ENCODE measurements at regions not wholly inside any gene's neighbourhood (a gene's known extent, or its start where the extent isn't known, plus 50 kb on each side); places are given as distances from the start of the nearest gene placed in this dataset.

DNA sequence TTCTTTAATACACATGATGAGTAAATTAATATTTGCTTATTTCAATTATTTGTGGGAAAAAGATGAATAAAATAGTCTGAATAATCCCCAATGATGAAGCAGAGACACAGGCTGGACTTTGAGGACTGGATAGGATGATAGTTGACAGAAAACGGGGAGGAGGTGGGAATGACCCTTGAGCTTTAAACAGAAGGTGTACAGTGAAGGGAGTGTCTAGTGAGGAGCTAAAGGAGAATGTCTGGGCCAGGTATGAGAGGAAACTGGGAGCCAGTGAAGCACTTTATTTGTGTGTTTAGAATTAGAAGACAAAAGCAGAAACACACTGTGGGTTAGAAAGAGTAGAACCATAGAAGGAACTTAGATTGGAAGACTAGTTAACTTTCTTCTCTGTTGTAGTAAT, 230.4 kb upstream of the CA10 start:
- DNase-seq (no peak), ATAC-seq (no peak)
- Mint-ChIP-seq H3K9me3 (peaks cover 0 to 5% of the 10 kb centered on the region in 2 donors), H3K27me3 (no peaks in the 10 kb centered on the region), H3K4me3 (no peak overlapping the region), H3K4me1 (no peaks in the 10 kb centered on the region), H3K27ac (no peak overlapping the region)

DNA sequence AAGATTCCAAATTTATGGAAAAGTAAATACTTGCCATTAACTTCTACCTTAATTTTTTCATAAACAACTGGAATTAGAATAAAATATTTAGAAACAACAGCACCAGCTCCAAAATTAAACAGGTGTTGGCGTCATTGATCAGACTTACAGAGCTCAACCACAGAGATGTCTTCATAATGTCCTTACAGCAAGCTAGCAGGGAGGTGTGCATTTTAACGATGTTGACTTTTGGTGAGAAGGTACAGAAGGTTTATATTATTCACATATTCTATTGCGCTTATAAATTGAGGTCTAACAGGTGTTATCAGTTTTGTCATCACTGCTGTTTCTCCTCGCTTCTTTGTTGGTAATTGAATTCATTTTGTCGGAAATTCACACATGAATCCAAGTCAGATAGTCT, 226.2 kb upstream of the CA10 start:
- DNase-seq, result no peak
- no peaks in the 10 kb centered on the region for H3K27me3 Mint-ChIP-seq
- ATAC-seq, result no peak
- H3K4me1 Mint-ChIP-seq, result no peaks in the 10 kb centered on the region
- H3K27ac Mint-ChIP-seq, result no peak overlapping the region
- peaks cover 0 to 5% of the 10 kb centered on the region in 2 donors for H3K9me3 Mint-ChIP-seq
- no peak overlapping the region for H3K4me3 Mint-ChIP-seq

DNA sequence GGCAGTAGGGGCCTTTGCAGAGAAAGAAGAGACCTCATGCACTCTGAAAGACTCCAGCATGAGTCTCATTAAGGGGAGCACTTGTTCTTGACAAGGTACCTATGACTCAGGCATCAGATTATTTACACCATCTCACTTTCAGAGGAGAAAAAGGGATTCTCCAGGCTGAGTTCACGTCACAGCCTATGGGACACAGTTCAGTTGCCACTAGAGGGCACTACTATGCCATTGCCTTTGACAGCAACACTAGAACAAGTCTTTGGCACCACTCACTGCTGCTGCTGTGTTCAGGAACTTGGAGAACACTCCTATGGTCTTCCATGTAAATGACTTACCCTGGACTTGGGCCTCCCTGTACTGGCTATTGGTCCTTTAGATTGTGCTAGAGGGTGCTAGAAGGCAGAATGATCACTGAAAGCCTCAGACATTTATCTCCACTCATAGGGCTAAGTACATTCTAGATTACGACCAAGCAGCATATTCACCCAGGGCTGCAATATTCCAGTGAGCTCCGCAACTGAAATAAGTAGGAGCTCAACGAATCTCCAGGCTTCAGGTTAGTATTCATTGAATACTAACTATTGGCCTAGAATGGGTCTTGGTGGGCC, 225.1 kb upstream of the CA10 start:
- Mint-ChIP-seq H3K9me3 (peaks cover 0 to 5% of the 10 kb centered on the region in 2 donors), H3K4me3 (no peak overlapping the region), H3K4me1 (no peaks in the 10 kb centered on the region), H3K27ac (no peak overlapping the region), H3K27me3 (no peaks in the 10 kb centered on the region)
- ATAC-seq, result peak; percentile 73
- peak; percentile 10 to 29 for DNase-seq

- ATAC-seq (no peak), DNase-seq (no peak)
- Mint-ChIP-seq H3K27me3 (no peaks in the 10 kb centered on the region), H3K9me3 (no peaks in the 10 kb centered on the region), H3K27ac (no peak overlapping the region), H3K4me3 (no peak overlapping the region), H3K4me1 (no peaks in the 10 kb centered on the region)
Observed at GRCh38 chr17:52378860-52379259, 220.3 kb upstream of the CA10 start.

DNA sequence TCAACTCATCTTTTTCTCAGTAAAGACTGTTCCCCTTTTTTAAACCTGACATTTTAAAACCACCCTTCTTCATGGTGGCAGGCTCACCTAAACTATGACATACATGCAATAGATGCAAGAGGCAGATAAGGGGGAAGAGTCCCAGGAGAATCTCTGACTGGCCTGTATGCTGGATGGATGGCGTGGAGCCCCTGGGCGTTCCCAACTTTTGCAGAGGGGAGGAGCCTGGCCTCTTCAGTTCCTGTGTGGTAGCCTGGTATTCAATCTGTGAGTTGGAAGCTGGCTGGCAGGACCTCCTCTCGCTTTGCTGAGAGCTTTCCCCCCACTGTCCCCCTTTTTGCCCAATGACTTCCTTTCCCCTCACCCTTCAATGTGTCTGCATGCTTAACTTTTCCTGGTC, 217.6 kb upstream of the CA10 start:
- no peak overlapping the region for H3K4me3 Mint-ChIP-seq

DNA sequence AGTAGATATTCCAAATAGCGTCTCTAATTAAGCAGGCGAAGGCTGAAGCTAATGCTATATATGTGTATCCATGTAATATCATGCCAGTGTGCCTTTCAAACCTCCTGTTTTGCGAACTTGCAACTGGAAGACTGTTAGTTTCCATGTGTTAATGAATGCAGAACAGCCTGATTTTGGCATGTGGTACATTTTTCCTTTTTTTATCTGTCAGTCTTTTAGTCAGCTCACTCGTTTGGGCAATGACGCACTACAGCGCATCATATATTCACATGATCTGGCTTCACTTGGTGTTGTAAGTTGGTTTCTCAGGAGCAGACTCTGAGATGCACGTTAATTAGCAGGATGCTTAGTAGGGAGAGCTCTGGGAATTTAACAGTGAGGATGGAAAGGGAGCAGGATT, 210.4 kb upstream of the CA10 start:
- Mint-ChIP-seq H3K27ac (no peak overlapping the region), H3K9me3 (peaks cover 4 to 7% of the 10 kb centered on the region in 2 donors), H3K4me1 (no peaks in the 10 kb centered on the region), H3K4me3 (no peak overlapping the region), H3K27me3 (no peaks in the 10 kb centered on the region)
- ATAC-seq (no peak), DNase-seq (no peak)

More for the DNA sequence above, 217.6 kb upstream of the CA10 start:
- Mint-ChIP-seq H3K9me3 (no peaks in the 10 kb centered on the region), H3K4me1 (no peaks in the 10 kb centered on the region), H3K27me3 (no peaks in the 10 kb centered on the region), H3K27ac (no peak overlapping the region)
- DNase-seq (no peak), ATAC-seq (no peak)

DNA sequence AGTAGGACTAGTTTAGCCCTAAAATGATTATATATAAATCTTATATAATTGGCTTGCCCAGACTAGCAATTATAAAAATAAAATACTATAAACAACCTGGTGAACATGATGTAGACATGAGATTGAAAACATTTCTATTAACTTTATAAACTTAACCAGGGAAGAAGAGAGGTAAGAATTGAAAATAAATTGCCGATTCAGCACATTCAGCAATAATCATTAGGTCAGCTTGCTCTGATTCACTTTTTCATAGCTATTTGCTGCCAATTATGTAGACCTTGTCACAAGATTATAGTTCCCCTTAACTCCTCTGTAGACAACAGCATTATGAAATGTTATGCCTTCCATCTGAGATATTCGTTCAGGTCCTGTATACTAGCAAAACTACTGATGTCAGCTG, 199.3 kb upstream of the CA10 start:
- DNase-seq (no peak), ATAC-seq (no peak)
- Mint-ChIP-seq H3K4me3 (no peak overlapping the region), H3K9me3 (peaks cover 16 to 20% of the 10 kb centered on the region in 2 donors), H3K27me3 (no peaks in the 10 kb centered on the region), H3K27ac (no peak overlapping the region), H3K4me1 (no peaks in the 10 kb centered on the region)

DNA sequence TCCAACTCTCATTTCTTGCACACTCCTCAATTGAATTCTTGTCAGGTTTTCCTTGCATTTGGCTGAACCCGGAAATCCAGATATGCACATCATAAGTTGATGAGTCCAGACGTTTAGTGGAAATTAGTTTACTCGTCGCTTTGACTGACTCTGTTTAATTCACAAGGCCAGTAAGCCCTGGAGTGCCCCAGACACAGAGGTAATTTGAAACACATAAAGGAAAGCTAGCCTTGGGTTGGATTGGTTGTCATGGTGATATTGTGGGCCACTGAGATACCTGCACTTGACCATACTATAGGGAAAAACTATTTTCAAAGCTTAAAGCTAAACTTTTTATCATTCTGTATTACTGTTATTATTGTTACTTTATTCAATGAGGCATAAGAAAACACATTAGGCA, 178.3 kb upstream of the CA10 start:
- Mint-ChIP-seq H3K27me3 (no peaks in the 10 kb centered on the region), H3K4me3 (no peak overlapping the region), H3K4me1 (no peaks in the 10 kb centered on the region), H3K27ac (no peak overlapping the region), H3K9me3 (peaks cover 7 to 8% of the 10 kb centered on the region in 2 donors)
- DNase-seq (no peak), ATAC-seq (no peak)

DNA sequence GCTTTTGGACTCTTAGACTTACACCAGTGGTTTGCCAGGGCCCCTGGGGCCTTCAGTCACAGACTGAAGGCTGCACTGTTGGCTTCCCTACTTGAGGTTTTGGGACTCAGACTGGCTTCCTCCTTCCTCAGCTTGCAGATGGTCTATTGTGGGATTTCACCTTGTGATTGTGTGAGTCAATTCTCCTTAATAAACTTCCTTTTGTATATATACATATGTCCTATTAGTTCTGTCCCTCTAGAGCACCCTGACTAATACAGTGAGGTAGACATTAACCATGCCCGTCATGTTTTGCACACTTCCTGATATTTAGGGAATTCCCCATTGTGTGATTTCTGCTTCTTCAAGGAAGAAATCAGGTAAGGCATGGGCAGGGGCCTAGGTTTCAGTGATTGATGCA, 147.8 kb upstream of the CA10 start:
- Mint-ChIP-seq H3K4me3 (no peak overlapping the region), H3K27me3 (no peaks in the 10 kb centered on the region), H3K27ac (peak overlapping the region in 1 of 2 donors; percentile 33), H3K4me1 (no peaks in the 10 kb centered on the region), H3K9me3 (no peaks in the 10 kb centered on the region)
- DNase-seq, result no peak
- ATAC-seq, result no peak

DNA sequence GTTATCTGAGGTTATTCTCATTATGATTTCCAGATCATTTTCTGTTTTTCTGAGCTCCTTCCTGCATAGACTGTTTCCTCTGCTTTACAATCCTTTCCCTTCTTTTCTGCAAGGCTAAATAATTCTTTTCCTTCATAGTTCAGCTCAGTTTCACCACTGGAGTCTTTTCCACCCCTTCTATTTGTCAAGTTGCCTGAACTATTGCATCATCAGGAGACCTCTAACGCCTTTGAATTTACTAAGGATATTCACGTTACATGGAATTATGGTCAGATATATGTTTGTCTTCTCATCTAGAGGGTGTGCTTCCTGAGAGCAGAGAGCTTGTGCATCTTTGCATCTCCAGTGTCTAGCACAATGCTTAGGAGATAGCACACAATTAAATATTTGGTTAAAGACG, 140.4 kb upstream of the CA10 start:
- Mint-ChIP-seq H3K4me1 (no peaks in the 10 kb centered on the region), H3K27me3 (no peaks in the 10 kb centered on the region), H3K4me3 (no peak overlapping the region), H3K9me3 (no peaks in the 10 kb centered on the region), H3K27ac (no peak overlapping the region)
- DNase-seq (no peak), ATAC-seq (no peak)

GRCh38 chr17:52297230-52298010, 138.9 kb upstream of the CA10 start:
- Mint-ChIP-seq H3K4me1 (no peaks in the 10 kb centered on the region), H3K4me3 (no peak overlapping the region)
- ATAC-seq, result no peak

GRCh38 chr17:52294301-52294700, 135.8 kb upstream of the CA10 start:
- ATAC-seq, result no peak
- H3K4me3 Mint-ChIP-seq, result no peak overlapping the region
- DNase-seq, result no peak
- no peaks in the 10 kb centered on the region for H3K27me3 Mint-ChIP-seq
- no peaks in the 10 kb centered on the region for H3K4me1 Mint-ChIP-seq
- H3K9me3 Mint-ChIP-seq, result peaks cover 0 to 6% of the 10 kb centered on the region in 2 donors
- H3K27ac Mint-ChIP-seq, result no peak overlapping the region

More at GRCh38 chr17:52297230-52298010, 138.9 kb upstream of the CA10 start:
- Mint-ChIP-seq H3K27me3 (no peaks in the 10 kb centered on the region), H3K9me3 (peaks cover 0 to 6% of the 10 kb centered on the region in 2 donors), H3K27ac (no peak overlapping the region)
- DNase-seq, result no peak

GRCh38 chr17:52287611-52288010, 129.1 kb upstream of the CA10 start:
- Mint-ChIP-seq H3K27me3 (no peaks in the 10 kb centered on the region), H3K27ac (no peak overlapping the region), H3K9me3 (peaks cover 0 to 3% of the 10 kb centered on the region in 2 donors), H3K4me1 (no peaks in the 10 kb centered on the region), H3K4me3 (no peak overlapping the region)
- ATAC-seq (no peak), DNase-seq (no peak)

DNA sequence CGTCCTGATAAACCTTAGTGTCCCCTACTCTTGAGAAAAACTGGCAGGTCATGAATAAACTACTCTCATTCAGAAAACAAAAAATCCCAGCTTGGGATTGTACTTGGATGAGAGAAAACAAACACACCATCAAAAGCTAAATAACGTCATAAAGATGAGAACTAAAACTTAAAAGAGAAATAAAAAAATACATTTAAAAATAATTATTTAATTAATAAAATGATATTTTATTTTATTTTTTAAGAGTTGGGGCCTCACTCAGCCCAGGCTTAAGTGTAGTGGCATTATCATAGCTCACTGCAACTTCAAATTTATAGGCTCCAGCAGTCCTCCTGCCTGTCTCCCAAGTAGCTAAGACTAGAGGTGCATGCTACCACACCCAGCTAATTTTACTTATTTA, 125.4 kb upstream of the CA10 start:
- Mint-ChIP-seq H3K27ac (no peak overlapping the region), H3K4me1 (no peaks in the 10 kb centered on the region), H3K9me3 (peaks cover 0 to 3% of the 10 kb centered on the region in 2 donors), H3K27me3 (no peaks in the 10 kb centered on the region), H3K4me3 (no peak overlapping the region)
- ATAC-seq, result no peak
- no peak for DNase-seq

DNA sequence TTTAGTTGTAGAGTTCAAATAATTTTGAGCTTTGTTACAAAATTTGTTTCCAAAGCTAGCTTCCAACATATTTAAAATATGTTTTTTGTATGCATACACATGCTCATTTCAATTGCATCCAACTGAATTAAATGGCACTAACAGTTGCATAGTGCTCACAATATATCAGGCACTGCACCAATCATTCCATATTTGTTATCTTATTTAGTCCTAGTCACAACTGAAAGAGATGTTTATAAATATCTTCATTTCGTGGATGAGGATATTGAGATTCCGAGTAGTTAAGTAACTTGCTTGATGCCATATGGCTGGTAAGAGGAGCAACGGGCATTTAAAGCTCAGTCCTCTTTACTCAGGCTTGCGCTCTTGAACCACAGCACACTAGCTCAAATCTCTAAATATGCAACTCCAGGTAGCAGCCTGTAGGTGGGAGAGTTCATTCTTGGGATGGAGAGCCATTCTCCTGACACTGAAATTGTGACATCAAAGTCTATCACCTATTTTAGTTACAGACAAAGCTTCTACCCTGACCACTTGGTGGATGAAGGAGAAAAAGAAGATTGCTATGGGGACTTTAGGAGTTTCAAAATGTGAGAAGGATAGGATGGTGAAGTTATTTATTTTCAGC, 118.0 kb upstream of the CA10 start:
- Mint-ChIP-seq H3K9me3 (peaks cover 0 to 3% of the 10 kb centered on the region in 2 donors), H3K4me3 (no peak overlapping the region), H3K27me3 (peaks cover 4% of the 10 kb centered on the region), H3K27ac (no peak overlapping the region), H3K4me1 (no peaks in the 10 kb centered on the region)
- ATAC-seq (no peak), DNase-seq (no peak)

GRCh38 chr17:52271781-52272180, 113.3 kb upstream of the CA10 start:
- no peak overlapping the region for H3K27ac Mint-ChIP-seq
- no peaks in the 10 kb centered on the region for H3K4me1 Mint-ChIP-seq
- no peak for DNase-seq
- H3K27me3 Mint-ChIP-seq, result peaks cover 7% of the 10 kb centered on the region
- H3K4me3 Mint-ChIP-seq, result no peak overlapping the region
- H3K9me3 Mint-ChIP-seq, result peaks cover 6 to 20% of the 10 kb centered on the region in 2 donors
- ATAC-seq, result no peak
